GM23338 (cell line): ENCODE measurements at regions not wholly inside any gene's neighbourhood (a gene's known extent, or its start where the extent isn't known, plus 50 kb on each side); places are given as distances from the start of the nearest gene placed in this dataset.

Source experiments
- ATAC-seq: fragments of 200-7000 bp; cut with Tn5 transposase; 3 replicates; pipeline ENCODE4 v1.9.1; 2020
- DNase-seq: peaks from one replicate; pipeline ENCODE4 v3.0.0-alpha.2; 2015; ENCODE audit warnings: low spot score
- H2AFZ ChIP-seq: fragments of 200-600 bp; sonication (generic); 2 replicates; pipeline ENCODE4 v1.8.0; 2016; ENCODE audit warnings: antibody characterized with exemption, mild to moderate bottlenecking, moderate library complexity
- H3F3A ChIP-seq: fragments of 200-600 bp; sonication (generic); replicated peaks from 2 replicates; pipeline ENCODE4 v1.8.0; 2017; ENCODE audit warnings: antibody characterized with exemption, mixed run types, low read depth
- H3K27ac ChIP-seq: fragments of 200-600 bp; sonication (generic); 2 replicates; pipeline ENCODE4 v1.6.1; 2016; ENCODE audit warnings: low read depth
- H3K27me3 ChIP-seq: fragments of 200-600 bp; sonication (generic); 2 replicates; pipeline ENCODE4 v1.8.0; 2016; ENCODE audit warnings: mild to moderate bottlenecking, mixed run types, moderate library complexity; ENCODE audit not compliant: insufficient read depth
- H3K36me3 ChIP-seq: fragments of 200-600 bp; sonication (generic); 2 replicates; pipeline ENCODE4 v1.8.0; 2016; ENCODE audit warnings: mild to moderate bottlenecking; ENCODE audit not compliant: insufficient read depth
- H3K4me1 ChIP-seq: fragments of 200-600 bp; sonication (generic); 2 replicates; pipeline ENCODE4 v1.8.0; 2016; ENCODE audit warnings: mild to moderate bottlenecking, moderate library complexity; ENCODE audit not compliant: insufficient read depth
- H3K4me2 ChIP-seq: fragments of 200-600 bp; sonication (generic); 2 replicates; pipeline ENCODE4 v1.7.1; 2017; ENCODE audit warnings: mixed run types
- H3K4me3 ChIP-seq: fragments of 200-600 bp; sonication (generic); 2 replicates; pipeline ENCODE4 v1.6.1; 2016; ENCODE audit warnings: mixed run types
- H3K79me2 ChIP-seq: fragments of 200-600 bp; sonication (generic); replicated peaks from 2 replicates; pipeline ENCODE4 v1.8.0; 2017; ENCODE audit warnings: mild to moderate bottlenecking; ENCODE audit not compliant: insufficient read depth
- H3K9me2 ChIP-seq: fragments of 200-600 bp; sonication (generic); 2 replicates; pipeline ENCODE4 v1.8.0; 2017; ENCODE audit not compliant: insufficient read depth
- H4K20me1 ChIP-seq: fragments of 200-600 bp; sonication (generic); replicated peaks from 2 replicates; pipeline ENCODE4 v1.8.0; 2017; ENCODE audit warnings: mild to moderate bottlenecking; ENCODE audit not compliant: insufficient read depth
- H3K27ac Mint-ChIP-seq: 2 replicates; pipeline ENCODE4 v1.8.0; 2020; ENCODE audit warnings: inconsistent platforms, mild to moderate bottlenecking, moderate library complexity, mixed read lengths
- H3K27me3 Mint-ChIP-seq: 3 replicates; pipeline ENCODE4 v1.8.0; 2022; ENCODE audit warnings: low read depth, mild to moderate bottlenecking, moderate library complexity, mixed read lengths, inconsistent platforms; ENCODE audit not compliant: insufficient read depth, poor library complexity
- H3K36me3 Mint-ChIP-seq: 3 replicates; pipeline ENCODE4 v1.8.0; 2021; ENCODE audit warnings: low read depth, mild to moderate bottlenecking, inconsistent platforms, moderate library complexity, mixed read lengths
- H3K4me1 Mint-ChIP-seq: 3 replicates; pipeline ENCODE4 v1.8.0; 2020; ENCODE audit warnings: mild to moderate bottlenecking, inconsistent platforms, mixed read lengths
- H3K4me3 Mint-ChIP-seq: 3 replicates; pipeline ENCODE4 v1.8.0; 2021; ENCODE audit warnings: moderate library complexity, mild to moderate bottlenecking, inconsistent platforms, mixed read lengths
- H3K9me3 Mint-ChIP-seq: 3 replicates; pipeline ENCODE4 v1.8.0; 2020; ENCODE audit warnings: moderate library complexity, mild to moderate bottlenecking, inconsistent platforms, mixed read lengths
- CREB1 ChIP-seq: fragments of 250-450 bp; sonication (Bioruptor Pico); IDR thresholded peaks from 2 replicates; pipeline ENCODE4 v1.5.0; 2020; ENCODE audit warnings: low read depth, mild to moderate bottlenecking, moderate library complexity
- CTCF ChIP-seq, 2 experiments: fragments of 200-600 bp in 1 of 2; sonication (generic) in 1 of 2; conservative IDR thresholded peaks; 2 replicates each; pipeline versions ENCODE4 v1.5.1 to v1.6.1; 2016 to 2017; ENCODE audit warnings: antibody characterized with exemption in 2 of 2, low read depth in 2 of 2, mild to moderate bottlenecking in 2 of 2, moderate library complexity in 1 of 2
- EZH2 ChIP-seq: fragments of 200-600 bp; sonication (generic); IDR thresholded peaks from one replicate; pipeline ENCODE4 v1.8.0; 2017; ENCODE audit warnings: antibody characterized with exemption, mild to moderate bottlenecking, low read depth; ENCODE audit not compliant: unreplicated experiment
- EZH2phosphoT487 ChIP-seq: fragments of 200-600 bp; sonication (generic); IDR thresholded peaks from one replicate; pipeline ENCODE4 v1.8.1; 2018; ENCODE audit warnings: antibody characterized with exemption; ENCODE audit not compliant: unreplicated experiment
- JUNB ChIP-seq: IDR thresholded peaks from one replicate; pipeline ENCODE4 v1.6.1; 2016; ENCODE audit warnings: antibody characterized with exemption; ENCODE audit not compliant: unreplicated experiment
- NANOG ChIP-seq: IDR thresholded peaks from 2 replicates; pipeline ENCODE4 v1.6.1; 2016; ENCODE audit warnings: antibody characterized with exemption, borderline replicate concordance
- POLR2AphosphoS5 ChIP-seq: IDR thresholded peaks from 2 replicates; pipeline ENCODE4 v1.6.1; 2016; ENCODE audit warnings: antibody characterized with exemption, low read depth
- REST ChIP-seq: IDR thresholded peaks from one replicate; pipeline ENCODE4 v1.6.1; 2018; ENCODE audit warnings: antibody characterized with exemption; ENCODE audit not compliant: unreplicated experiment
- STAT1 ChIP-seq: IDR thresholded peaks from one replicate; pipeline ENCODE4 v1.6.1; 2016; ENCODE audit warnings: antibody characterized with exemption; ENCODE audit not compliant: unreplicated experiment
- ZNF114 ChIP-seq: fragments of 250-450 bp; sonication (Bioruptor Pico); IDR thresholded peaks from 2 replicates; pipeline ENCODE4 v1.5.0; 2020; ENCODE audit warnings: mild to moderate bottlenecking, moderate library complexity
- ZNF331 ChIP-seq: fragments of 250-450 bp; sonication (Bioruptor Pico); IDR thresholded peaks from 2 replicates; pipeline ENCODE4 v1.5.0; 2020; ENCODE audit warnings: low read depth, mild to moderate bottlenecking, moderate library complexity
- ZNF462 ChIP-seq: fragments of 250-450 bp; sonication (Bioruptor Pico); IDR thresholded peaks from 2 replicates; pipeline ENCODE4 v1.5.0; 2020; ENCODE audit warnings: mild to moderate bottlenecking, moderate library complexity
- TF ChIP-seq, protein P1 (sequence below): IDR thresholded peaks from 2 replicates; pipeline ENCODE4 v1.6.1; 2016; ENCODE audit warnings: antibody characterized with exemption

DNA sequence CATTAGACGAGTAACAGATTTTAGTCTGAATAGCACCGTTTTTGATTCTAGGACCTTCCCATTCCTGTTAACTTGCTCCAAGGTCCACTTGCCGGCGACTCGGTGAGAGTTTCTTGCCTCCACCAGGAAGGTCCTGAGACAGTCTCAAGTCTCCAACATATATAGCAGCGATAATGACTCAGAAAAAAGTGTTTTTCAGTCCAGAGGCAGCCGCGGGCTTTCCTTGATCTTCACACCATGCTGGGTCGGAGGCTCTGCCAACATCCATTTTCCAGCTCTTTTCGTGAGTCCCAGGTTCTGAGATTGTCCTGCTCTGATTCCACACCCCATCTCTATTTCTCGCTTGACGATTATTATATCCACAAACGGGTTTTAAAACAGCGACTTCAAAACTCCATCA, 170.5 kb downstream of the GPX5 start:
- H4K20me1 ChIP-seq, result no peaks in the 10 kb centered on the region; the same call in 1 of the 2 replicates
- H3K27me3 ChIP-seq, result peaks cover 69% of the 10 kb centered on the region
- H3F3A ChIP-seq, result peaks cover 9% of the 10 kb centered on the region
- peaks cover 25% of the 10 kb centered on the region for H3K4me1 Mint-ChIP-seq
- ATAC-seq (no peak), DNase-seq (no peak)
- H3K36me3 ChIP-seq, result no peaks in the 10 kb centered on the region
- no peak overlapping the region for H3K27ac ChIP-seq
- H3K36me3 Mint-ChIP-seq, result peaks cover 4% of the 10 kb centered on the region; the same call in 1 of the 3 replicates
- H3K79me2 ChIP-seq, result no peaks in the 10 kb centered on the region
- H3K9me3 Mint-ChIP-seq, result peaks cover 15% of the 10 kb centered on the region; the same call in 2 of the 3 replicates
- peaks cover 20% of the 10 kb centered on the region for H3K4me1 ChIP-seq
- H3K27me3 Mint-ChIP-seq, result peaks cover 64% of the 10 kb centered on the region
- no peaks in the 10 kb centered on the region for H3K9me2 ChIP-seq
- H3K4me3 ChIP-seq, result peak overlapping the region; percentile 94
- H3K4me2 ChIP-seq, result peak overlapping the region; percentile 72
- no peak overlapping the region for H3K27ac Mint-ChIP-seq
- no peak overlapping the region for H2AFZ ChIP-seq
- no peak for TF ChIP-seq JUNB
- TF ChIP-seq EZH2phosphoT487, result no peak
- no peak for TF ChIP-seq ZNF331 (CRISPR knock-in tag)
- TF ChIP-seq POLR2AphosphoS5, result no peak
- no peak for TF ChIP-seq STAT1
- no peak for TF ChIP-seq EZH2
- TF ChIP-seq REST, result no peak
- TF ChIP-seq ZNF114, result no peak
- TF ChIP-seq, protein P1, sequence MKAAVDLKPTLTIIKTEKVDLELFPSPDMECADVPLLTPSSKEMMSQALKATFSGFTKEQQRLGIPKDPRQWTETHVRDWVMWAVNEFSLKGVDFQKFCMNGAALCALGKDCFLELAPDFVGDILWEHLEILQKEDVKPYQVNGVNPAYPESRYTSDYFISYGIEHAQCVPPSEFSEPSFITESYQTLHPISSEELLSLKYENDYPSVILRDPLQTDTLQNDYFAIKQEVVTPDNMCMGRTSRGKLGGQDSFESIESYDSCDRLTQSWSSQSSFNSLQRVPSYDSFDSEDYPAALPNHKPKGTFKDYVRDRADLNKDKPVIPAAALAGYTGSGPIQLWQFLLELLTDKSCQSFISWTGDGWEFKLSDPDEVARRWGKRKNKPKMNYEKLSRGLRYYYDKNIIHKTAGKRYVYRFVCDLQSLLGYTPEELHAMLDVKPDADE, result no peak
- TF ChIP-seq CREB1 (CRISPR knock-in tag), result no peak
- TF ChIP-seq CTCF (conservative IDR thresholded peaks at IDR 0.05; ENCODE audit: low read depth in 2 of 2), result no peak
- TF ChIP-seq ZNF462 (CRISPR knock-in tag), result no peak
- TF ChIP-seq NANOG, result no peak
- H3K4me3 Mint-ChIP-seq, result peak overlapping the region; percentile 84
